Endothelial cell of umbilical vein (primary cell): ENCODE measurements at regions not wholly inside any gene's neighbourhood (a gene's known extent, or its start where the extent isn't known, plus 50 kb on each side); places are given as distances from the start of the nearest gene placed in this dataset.

ENCODE experiments used
- BruUV-seq: library from RNA; stranded (reverse); fragments of 400-500 nt; replicated peaks from 2 replicates; lab custom pipeline; 2021; lab: Mats Ljungman, UMichigan
- CTCF ChIA-PET: fragments of 300-600, 350-600 bp; sonication (Branson Sonifier 250); formaldehyde crosslinking; loops from one replicate; lab custom pipeline; 2021; ENCODE audit warnings: antibody characterized with exemption, inconsistent platforms; lab: Charles Lee
- POLR2A ChIA-PET: fragments of 300-600, 350-600 bp; sonication (Branson Sonifier 250); formaldehyde crosslinking; loops from one replicate; lab custom pipeline; 2021; ENCODE audit warnings: antibody characterized with exemption, inconsistent platforms; lab: Charles Lee
- DNase-seq: peaks from one replicate; pipeline ENCODE4 v3.0.0-alpha.2; 2011; ENCODE audit warnings: low read depth, low spot score
- FAIRE-seq: peaks from 2 replicates; lab custom pipeline; 2011; peaks lifted over from hg19 to GRCh38; lab: Jason Lieb, UNC
- H2AFZ ChIP-seq: 2 replicates; pipeline ENCODE4 v1.6.0; 2012; ENCODE audit warnings: low read depth, low read length, control low read depth, inconsistent platforms
- H3K27ac ChIP-seq: 2 replicates; pipeline ENCODE4 v1.5.1; 2011; ENCODE audit warnings: low read depth, mild to moderate bottlenecking, control low read depth, low read length, moderate library complexity; ENCODE audit not compliant: insufficient read depth
- H3K27me3 ChIP-seq, 2 experiments: 2 replicates each; pipeline versions ENCODE4 v1.6.0 to v1.6.1; 2011; ENCODE audit warnings: low read length in 2 of 2, mixed read lengths in 1 of 2; ENCODE audit not compliant: control insufficient read depth in 2 of 2, insufficient read depth in 2 of 2
- H3K36me3 ChIP-seq, 2 experiments: 2 replicates in 1 of 2; 3 replicates in 1 of 2; pipeline ENCODE4 v1.5.1; 2011; ENCODE audit warnings: low read length in 2 of 2, mild to moderate bottlenecking in 1 of 2, moderate library complexity in 1 of 2; ENCODE audit not compliant: control insufficient read depth in 2 of 2, insufficient read depth in 2 of 2; ENCODE audit errors: extremely low read depth in 1 of 2
- H3K4me1 ChIP-seq: 3 replicates; pipeline ENCODE4 v1.5.1; 2011; ENCODE audit warnings: mild to moderate bottlenecking, low read length; ENCODE audit not compliant: control insufficient read depth, insufficient read depth; ENCODE audit errors: extremely low read depth
- H3K4me2 ChIP-seq: 2 replicates; pipeline ENCODE4 v1.6.1; 2011; ENCODE audit warnings: low read length, control low read depth, mixed read lengths; ENCODE audit not compliant: insufficient read depth
- H3K4me3 ChIP-seq, 3 experiments: fragments of 200-600 bp in 1 of 3; sonication (generic), shearing (Covaris generic) in 1 of 3; replicated peaks in 1 of 3; 2 replicates each; pipeline ENCODE4 v1.5.1; 2011 to 2016; ENCODE audit warnings: control low read depth in 3 of 3, low read length in 3 of 3, mild to moderate bottlenecking in 2 of 3, inconsistent platforms in 1 of 3, low read depth in 1 of 3, moderate library complexity in 1 of 3; ENCODE audit not compliant: insufficient read depth in 1 of 3
- H3K79me2 ChIP-seq: 2 replicates; pipeline ENCODE4 v1.6.0; 2012; ENCODE audit warnings: low read length, inconsistent platforms; ENCODE audit not compliant: control insufficient read depth, insufficient read depth
- H3K9ac ChIP-seq: replicated peaks from 2 replicates; pipeline ENCODE3; 2011; ENCODE audit warnings: low read length, control low read depth; ENCODE audit not compliant: insufficient read depth; ENCODE audit errors: extremely low read depth
- H3K9me1 ChIP-seq: replicated peaks from 3 replicates; pipeline ENCODE4 v1.6.0; 2011; ENCODE audit warnings: mild to moderate bottlenecking, low read length; ENCODE audit not compliant: control insufficient read depth, insufficient read depth; ENCODE audit errors: extremely low read depth
- H3K9me3 ChIP-seq: replicated peaks from 2 replicates; pipeline ENCODE4 v1.5.1; 2012; ENCODE audit warnings: low read length, inconsistent platforms; ENCODE audit not compliant: control insufficient read depth, insufficient read depth
- H4K20me1 ChIP-seq: replicated peaks from 2 replicates; pipeline ENCODE3; 2011; ENCODE audit warnings: mild to moderate bottlenecking, low read length; ENCODE audit not compliant: control insufficient read depth, insufficient read depth; ENCODE audit errors: extremely low read depth
- CTCF ChIP-seq, 2 donors: IDR thresholded peaks; 1 replicate in 1 of 2; 2 replicates in 1 of 2; pipeline ENCODE4 v1.5.1; 2011; ENCODE audit warnings: low read length in 2 of 2, mild to moderate bottlenecking in 2 of 2, moderate library complexity in 2 of 2, control low read depth in 1 of 2, inconsistent platforms in 1 of 2, low read depth in 1 of 2; ENCODE audit not compliant: insufficient read depth in 1 of 2; ENCODE audit errors: extremely low read depth in 1 of 2
- EZH2 ChIP-seq: IDR thresholded peaks from 2 replicates; pipeline ENCODE4 v1.6.1; 2012; ENCODE audit warnings: borderline replicate concordance, low read depth, mild to moderate bottlenecking, moderate library complexity, low read length, inconsistent platforms; ENCODE audit not compliant: severe bottlenecking
- FOS ChIP-seq: IDR thresholded peaks from 2 replicates; pipeline ENCODE4 v1.6.1; 2011; ENCODE audit warnings: mild to moderate bottlenecking, low read length, moderate library complexity, borderline replicate concordance; ENCODE audit not compliant: insufficient read depth
- GATA2 ChIP-seq: IDR thresholded peaks from 2 replicates; pipeline ENCODE4 v1.7.0; 2011; ENCODE audit warnings: low read depth, mild to moderate bottlenecking, moderate library complexity, mixed read lengths, low read length; ENCODE audit not compliant: insufficient read length, insufficient read depth
- JUN ChIP-seq: IDR thresholded peaks from 2 replicates; pipeline ENCODE4 v1.6.1; 2011; ENCODE audit warnings: borderline replicate concordance, low read depth; ENCODE audit not compliant: insufficient read length, insufficient read depth
- MAX ChIP-seq: IDR thresholded peaks from 2 replicates; pipeline ENCODE4 v1.6.1; 2011; ENCODE audit not compliant: insufficient read depth, insufficient read length
- MYC ChIP-seq: IDR thresholded peaks from one replicate; pipeline ENCODE4 v1.6.1; 2011; ENCODE audit warnings: mild to moderate bottlenecking, low read depth, low read length
- POLR2A ChIP-seq: IDR thresholded peaks from 2 replicates; pipeline ENCODE4 v1.6.1; 2012; ENCODE audit warnings: low read depth, mild to moderate bottlenecking, control low read depth, low read length
- POLR2AphosphoS5 ChIP-seq: IDR thresholded peaks from 2 replicates; pipeline ENCODE4 v1.6.1; 2012; ENCODE audit warnings: low read depth, mild to moderate bottlenecking, control low read depth, low read length, moderate library complexity; ENCODE audit not compliant: insufficient read depth
- dilution Hi-C: fragments of 300-500 bp; cut with MboI; formaldehyde crosslinking; loops from one replicate; pipeline ENCODE4 v1.15.0; 2019; ENCODE audit warnings: low sequenced_read_pairs; ENCODE audit not compliant: extremely low pct_ligation_motif_present
- intact Hi-C: fragments of 100-400 bp; cut with micrococcal nuclease; formaldehyde crosslinking; loops from one replicate; pipeline ENCODE4 v1.10.0; 2022

GRCh38 chr5:56585999-56586691 lies 229.2 kb upstream of the MAP3K1 start:
- no peaks in the 10 kb centered on the region for H3K36me3 ChIP-seq
- no TSS peak for BruUV-seq
- no peaks in the 10 kb centered on the region for H3K79me2 ChIP-seq
- dilution Hi-C loops (no loop called here), intact Hi-C loops (loop anchor here (10.0 kb wide), 1 partner anchor 311 kb away; no protein-coding TSS in a partner anchor)
- H3K4me3 ChIP-seq = no peak overlapping the region
- POLR2A ChIA-PET = interaction anchor here (0.5 kb wide), 1 partner anchor 1582 kb away, joined by 4 read pairs; no protein-coding TSS in a partner anchor
- TF ChIP-seq GATA2 = no peak
- no peak for TF ChIP-seq CTCF (IDR thresholded peaks at IDR 0.05; ENCODE audit: extremely low read depth in 1 of 2, insufficient read depth in 1 of 2, low read depth in 1 of 2, low read length in 2 of 2)
- no peak for TF ChIP-seq POLR2AphosphoS5
- no peak for TF ChIP-seq FOS
- TF ChIP-seq MAX = no peak
- TF ChIP-seq MYC = no peak
- no peak for TF ChIP-seq JUN
- no peak for TF ChIP-seq POLR2A
- no peak for TF ChIP-seq EZH2
- FAIRE-seq (peak; percentile 75), DNase-seq (peak; percentile 86)
- no peak overlapping the region for H3K9ac ChIP-seq
- H3K9me1 ChIP-seq = no peaks in the 10 kb centered on the region
- peaks cover 6% of the 10 kb centered on the region for H3K4me1 ChIP-seq
- no peaks in the 10 kb centered on the region for H3K9me3 ChIP-seq
- H3K27ac ChIP-seq = no peak overlapping the region
- CTCF ChIA-PET = interaction anchor here (1.0 kb wide), 2 partner anchors 12 to 252 kb away, joined by 3 to 4 read pairs; no protein-coding TSS in a partner anchor
- no peak overlapping the region for H2AFZ ChIP-seq
- no peak overlapping the region for H3K4me2 ChIP-seq
- no peaks in the 10 kb centered on the region for H4K20me1 ChIP-seq
- peaks cover 3 to 5% of the 10 kb centered on the region in 2 experiments for H3K27me3 ChIP-seq
